GM12878 (cell line): ENCODE measurements at regions not wholly inside any gene's neighbourhood (a gene's known extent, or its start where the extent isn't known, plus 50 kb on each side); places are given as distances from the start of the nearest gene placed in this dataset.

Source experiments
- ATAC-seq: fragments of 200-7000 bp; cut with Tn5 transposase; 3 replicates; pipeline ENCODE4 v1.9.1; 2020; ENCODE audit warnings: mild to moderate bottlenecking, moderate library complexity
- BruUV-seq: library from RNA; stranded (reverse); fragments of 400-500 nt; replicated peaks from 2 replicates; lab custom pipeline; 2021; lab: Mats Ljungman, UMichigan
- CTCF ChIA-PET: fragments of 300-600 bp; sonication (Branson Sonifier 250); formaldehyde crosslinking; extraction: SDS; loops from one replicate; lab custom pipeline; 2021; ENCODE audit warnings: inconsistent platforms; lab: Yijun Ruan, JAX
- POLR2A ChIA-PET: fragments of 350-600 bp; formaldehyde crosslinking; extraction: SDS; loops from one replicate; lab custom pipeline; 2021; ENCODE audit warnings: inconsistent platforms; lab: Charles Lee
- RAD21 ChIA-PET: fragments of 300-600 bp; sonication (Branson Sonifier 250); formaldehyde crosslinking; loops from one replicate; lab custom pipeline; 2023; ENCODE audit warnings: antibody characterized with exemption; ENCODE audit not compliant: unreplicated experiment; lab: Charles Lee
- SMC1A ChIA-PET: fragments of 300-600 bp; sonication (Branson Sonifier 250); formaldehyde crosslinking; loops from one replicate; lab custom pipeline; 2023; ENCODE audit not compliant: unreplicated experiment, uncharacterized antibody; lab: Charles Lee
- DNase-seq: peaks from one replicate; pipeline ENCODE4 v3.0.0-alpha.2; 2011; ENCODE audit warnings: low read depth, low spot score
- FAIRE-seq: peaks from 3 replicates; lab custom pipeline; 2011; peaks lifted over from hg19 to GRCh38; lab: Jason Lieb, UNC
- H2AFZ ChIP-seq: 2 replicates; pipeline ENCODE4 v1.6.0; 2011; ENCODE audit warnings: low read depth, low read length, control low read depth; ENCODE audit not compliant: control insufficient read depth
- H3K27ac ChIP-seq: 2 replicates; pipeline ENCODE4 v1.5.1; 2011; ENCODE audit warnings: control low read depth; ENCODE audit not compliant: control insufficient read depth, insufficient read depth
- H3K27me3 ChIP-seq, 2 experiments: replicated peaks in 1 of 2; 2 replicates each; pipeline versions ENCODE4 v1.6.0 to v1.6.1; 2011; ENCODE audit warnings: low read length in 1 of 2; ENCODE audit not compliant: control insufficient read depth in 2 of 2, insufficient read depth in 2 of 2
- H3K36me3 ChIP-seq, 2 experiments: 2 replicates each; pipeline ENCODE4 v1.5.1; 2011; ENCODE audit warnings: low read length in 1 of 2; ENCODE audit not compliant: control insufficient read depth in 2 of 2, insufficient read depth in 2 of 2
- H3K4me1 ChIP-seq: 2 replicates; pipeline ENCODE4 v1.6.1; 2011; ENCODE audit warnings: mild to moderate bottlenecking, low read length, moderate library complexity, mixed read lengths; ENCODE audit not compliant: control insufficient read depth, insufficient read depth
- H3K4me2 ChIP-seq: 2 replicates; pipeline ENCODE4 v1.6.0; 2011; ENCODE audit warnings: control low read depth; ENCODE audit not compliant: control insufficient read depth, insufficient read depth
- H3K4me3 ChIP-seq: fragments of 200-600 bp; sonication (generic); 2 replicates; pipeline ENCODE4 v1.5.1; 2016
- H3K79me2 ChIP-seq: 2 replicates; pipeline ENCODE4 v1.6.0; 2011; ENCODE audit warnings: low read length; ENCODE audit not compliant: control insufficient read depth, insufficient read depth
- H3K9ac ChIP-seq: 2 replicates; pipeline ENCODE4 v1.8.0; 2011; ENCODE audit warnings: low read length, control low read depth, mixed read lengths; ENCODE audit not compliant: control insufficient read depth, insufficient read depth
- H3K9me3 ChIP-seq: replicated peaks from 3 replicates; pipeline ENCODE4 v1.5.1; 2011; ENCODE audit warnings: mild to moderate bottlenecking, low read length; ENCODE audit not compliant: control insufficient read depth, insufficient read depth
- H4K20me1 ChIP-seq: 2 replicates; pipeline ENCODE4 v1.6.0; 2011; ENCODE audit not compliant: control insufficient read depth, insufficient read depth
- BCL11A ChIP-seq: IDR thresholded peaks from 2 replicates; pipeline ENCODE4 v1.6.1; 2011; ENCODE audit warnings: low read depth, low read length
- CBX3 ChIP-seq: fragments of 200-600 bp; sonication (generic); IDR thresholded peaks from 2 replicates; pipeline ENCODE4 v1.6.1; 2016; ENCODE audit warnings: low read depth, borderline replicate concordance
- CHD1 ChIP-seq: IDR thresholded peaks from 2 replicates; pipeline ENCODE4 v1.6.1; 2012; ENCODE audit warnings: low read depth, low read length, improper control_type of control experiment
- CTCF ChIP-seq, 3 experiments: IDR thresholded peaks in 2 of 3; conservative IDR thresholded peaks in 1 of 3; 2 replicates each; pipeline ENCODE4 v1.5.1; 2011; ENCODE audit warnings: low read depth in 3 of 3, low read length in 3 of 3, mild to moderate bottlenecking in 3 of 3, control low read depth in 2 of 3, moderate library complexity in 2 of 3, inconsistent platforms in 1 of 3, mixed read lengths in 1 of 3; ENCODE audit not compliant: control insufficient read depth in 2 of 3, insufficient read depth in 1 of 3; ENCODE audit errors: extremely low read depth in 1 of 3
- DPF2 ChIP-seq: fragments of 450-650 bp; IDR thresholded peaks from 2 replicates; pipeline ENCODE4 v1.6.1; 2017; ENCODE audit warnings: mild to moderate bottlenecking
- E2F4 ChIP-seq: IDR thresholded peaks from 2 replicates; pipeline ENCODE4 v1.6.1; 2012; ENCODE audit warnings: low read depth, low read length, improper control_type of control experiment
- ETV6 ChIP-seq, 2 experiments: fragments of 450-650 bp in 1 of 2; IDR thresholded peaks in 1 of 2; conservative IDR thresholded peaks in 1 of 2; 2 replicates each; pipeline ENCODE4 v1.6.1; 2014; ENCODE audit warnings: antibody characterized with exemption in 1 of 2, borderline replicate concordance in 1 of 2, low read depth in 1 of 2, mild to moderate bottlenecking in 1 of 2, moderate library complexity in 1 of 2
- POLR2AphosphoS5 ChIP-seq: IDR thresholded peaks from 2 replicates; pipeline ENCODE4 v1.6.1; 2011; ENCODE audit warnings: mild to moderate bottlenecking, low read length, inconsistent platforms
- RAD21 ChIP-seq: IDR thresholded peaks from 2 replicates; pipeline ENCODE4 v1.6.1; 2011; ENCODE audit warnings: mild to moderate bottlenecking, low read depth, low read length, moderate library complexity; ENCODE audit not compliant: insufficient read depth
- SMC3 ChIP-seq: IDR thresholded peaks from 2 replicates; pipeline ENCODE4 v1.6.1; 2011; ENCODE audit warnings: low read length, improper control_type of control experiment, borderline replicate concordance
- WRNIP1 ChIP-seq: IDR thresholded peaks from 2 replicates; pipeline ENCODE4 v1.6.1; 2011; ENCODE audit warnings: low read depth, low read length, improper control_type of control experiment, borderline replicate concordance
- ZSCAN29 ChIP-seq: fragments of 450-650 bp; IDR thresholded peaks from 2 replicates; pipeline ENCODE4 v1.6.1; 2017; ENCODE audit warnings: mild to moderate bottlenecking, moderate library complexity
- WGBS: methylation state at CpG from one replicate; pipeline ENCODE4 v1.1.6; 2016; ENCODE audit warnings: low lambda C conversion rate; ENCODE audit not compliant: insufficient replicate concordance, insufficient coverage; ENCODE audit errors: missing lambda C conversion rate; 5-methylcytosine and 5-hydroxymethylcytosine counted together
- in situ Hi-C: fragments of 300-500 bp; cut with MboI; formaldehyde crosslinking; loops from 9 replicates; pipeline ENCODE4 v1.14.3; 2018; ENCODE audit warnings: mixed read lengths
- intact Hi-C: fragments of 100-400 bp; cut with micrococcal nuclease; formaldehyde crosslinking; loops from one replicate; pipeline ENCODE4 v1.14.2; 2022; ENCODE audit not compliant: unreplicated experiment

DNA sequence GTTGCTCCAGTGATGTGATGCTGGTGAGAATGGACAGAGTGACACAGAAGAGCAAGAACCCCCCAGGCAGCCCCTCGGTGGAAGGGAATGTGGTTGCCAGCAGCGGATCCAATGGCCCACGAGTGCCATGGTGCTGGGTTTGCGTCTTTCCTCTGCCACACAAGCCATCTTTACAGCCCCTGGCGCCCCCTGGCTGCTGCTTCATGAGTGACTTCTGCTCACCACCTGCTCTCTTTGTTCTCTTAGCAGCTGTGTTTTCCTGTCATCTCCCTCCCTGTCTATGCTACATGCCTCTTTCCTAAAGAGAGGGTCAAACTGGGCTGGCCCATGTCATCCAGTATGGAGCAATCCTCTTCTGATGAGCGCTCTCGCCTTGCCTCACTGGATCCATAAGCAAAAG lies 300.0 kb upstream of the SMIM21 start:
- BruUV-seq = no TSS peak
- 13% methylated on average over 7 of the region's 7 CpGs for WGBS
- H3K4me3 ChIP-seq = no peak overlapping the region
- no peak overlapping the region for H2AFZ ChIP-seq
- POLR2A ChIA-PET = no interaction called here
- no peak for FAIRE-seq
- intact Hi-C loops = loop anchor here (2.0 kb wide), 1 partner anchor 1075 kb away; no protein-coding TSS in a partner anchor
- no peaks in the 10 kb centered on the region for H4K20me1 ChIP-seq
- H3K27ac ChIP-seq = no peak overlapping the region
- DNase-seq = no peak
- H3K4me2 ChIP-seq = no peak overlapping the region
- RAD21 ChIA-PET = no interaction called here
- H3K4me1 ChIP-seq = no peaks in the 10 kb centered on the region
- no peak overlapping the region for H3K9ac ChIP-seq
- H3K9me3 ChIP-seq = no peaks in the 10 kb centered on the region
- TF ChIP-seq ZSCAN29 (no peak), BCL11A (no peak), POLR2AphosphoS5 (no peak), CBX3 (no peak), ETV6 (conservative IDR thresholded peaks at IDR 0.05 in 1 of 2, IDR thresholded peaks at IDR 0.05 in 1 of 2; ENCODE audit: borderline replicate concordance in 1 of 2, low read depth in 1 of 2) (no peak), DPF2 (no peak), CTCF (IDR thresholded peaks at IDR 0.05 in 2 of 3, conservative IDR thresholded peaks at IDR 0.05 in 1 of 3; ENCODE audit: control insufficient read depth in 2 of 3, extremely low read depth in 1 of 3, insufficient read depth in 1 of 3, low read depth in 3 of 3, low read length in 3 of 3) (peak; percentile 42 to 53 (median 44)), E2F4 (no peak), WRNIP1 (no peak), RAD21 (peak; percentile 49), CHD1 (no peak), SMC3 (peak; percentile 43; the same call in 1 of the 2 replicates)
- no peaks in the 10 kb centered on the region for H3K36me3 ChIP-seq
- ATAC-seq = peak; percentile 73
- no peaks in the 10 kb centered on the region for H3K79me2 ChIP-seq
- SMC1A ChIA-PET = interaction anchor here (0.6 kb wide), 1 partner anchor 298 kb away, joined by 4 read pairs; no protein-coding TSS in a partner anchor
- CTCF ChIA-PET = interaction anchor here (0.8 to 1.8 kb wide), 10 partner anchors 11 to 1095 kb away, joined by 3 to 7 read pairs (median 4); no protein-coding TSS in a partner anchor
- no peaks in the 10 kb centered on the region; a peak in 2 of 4 replicates for H3K27me3 ChIP-seq
- in situ Hi-C loops = loop anchor here (5.0 kb wide), 1 partner anchor 1080 kb away; no protein-coding TSS in a partner anchor
